GM19240 (cell line): ENCODE measurements at regions not wholly inside any gene's neighbourhood (a gene's known extent, or its start where the extent isn't known, plus 50 kb on each side); places are given as distances from the start of the nearest gene placed in this dataset.

Experiments
- DNase-seq: peaks from one replicate; pipeline ENCODE4 v3.0.0; 2011; ENCODE audit warnings: low spot score; ENCODE audit not compliant: insufficient read length

DNA sequence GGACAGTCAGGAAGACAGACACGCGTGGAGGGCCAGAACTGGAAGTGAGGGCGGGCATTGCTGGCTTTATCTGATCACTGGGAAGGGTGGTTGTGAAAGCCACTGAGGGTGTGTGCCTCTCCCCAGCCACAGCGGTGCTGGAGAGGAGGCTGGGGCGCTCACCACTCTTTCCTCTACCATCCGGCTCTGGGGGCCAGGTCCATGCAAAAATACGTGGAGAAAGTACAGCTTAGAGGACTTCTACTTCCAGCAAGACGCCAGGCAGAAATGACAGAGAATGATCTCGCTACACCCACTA is 148.8 kb upstream of the RPS6KA2 start:
- no peak for DNase-seq

DNA sequence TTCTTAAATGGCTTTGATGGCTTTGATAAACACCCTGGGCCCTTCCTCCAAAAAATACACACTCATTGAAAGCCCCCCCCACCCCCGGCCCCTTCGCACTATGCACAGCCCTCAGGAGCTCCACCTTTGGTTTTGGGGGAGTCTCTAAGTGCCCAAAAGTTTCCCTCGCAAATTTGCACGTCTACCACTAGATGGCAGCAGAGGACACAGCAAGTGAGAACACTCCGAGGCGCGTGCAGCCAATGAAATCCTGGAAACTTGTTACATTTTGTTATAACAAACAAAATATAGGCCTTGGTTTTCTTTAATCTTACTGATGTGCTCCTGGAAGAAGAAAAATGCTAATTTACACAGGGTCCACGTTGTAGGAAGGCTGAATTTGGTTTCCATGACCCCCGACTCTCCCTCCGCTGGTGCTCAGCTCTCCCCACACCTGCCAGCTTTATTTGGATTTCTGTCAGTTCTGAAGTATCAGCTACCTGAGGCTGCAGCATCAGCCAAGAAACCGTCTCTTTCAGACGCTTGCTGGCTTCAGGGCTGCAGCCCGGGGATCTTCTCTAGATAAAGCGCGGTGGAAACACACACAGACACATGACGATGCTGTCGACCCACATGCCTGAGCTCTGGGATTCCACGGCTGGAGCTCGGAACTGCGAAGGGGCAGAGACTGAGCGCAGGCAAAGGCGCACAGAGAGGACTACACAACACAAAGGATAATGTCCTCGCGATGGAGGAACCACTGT is 148.3 kb upstream of the RPS6KA2 start:
- peak; percentile 91 for DNase-seq

DNA sequence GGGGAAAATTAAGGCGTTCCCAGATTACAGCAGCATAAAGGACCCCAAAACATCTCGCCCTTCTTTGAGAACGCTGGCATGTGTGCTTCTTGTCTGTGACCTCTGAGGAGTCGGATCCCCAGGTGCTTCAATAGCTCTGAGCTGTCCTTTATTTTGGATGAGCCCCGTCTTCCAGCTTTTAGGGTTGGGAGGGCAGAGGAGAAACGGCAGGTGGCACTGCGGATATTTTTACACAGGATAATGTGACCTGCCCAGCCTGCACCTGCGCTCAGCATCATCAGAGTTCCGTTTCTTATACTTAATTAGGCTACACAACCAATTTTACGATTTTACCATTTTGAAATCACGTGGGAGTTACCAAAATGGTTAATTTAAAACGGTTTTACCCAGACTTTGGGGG is 147.7 kb upstream of the RPS6KA2 start:
- no peak for DNase-seq

DNA sequence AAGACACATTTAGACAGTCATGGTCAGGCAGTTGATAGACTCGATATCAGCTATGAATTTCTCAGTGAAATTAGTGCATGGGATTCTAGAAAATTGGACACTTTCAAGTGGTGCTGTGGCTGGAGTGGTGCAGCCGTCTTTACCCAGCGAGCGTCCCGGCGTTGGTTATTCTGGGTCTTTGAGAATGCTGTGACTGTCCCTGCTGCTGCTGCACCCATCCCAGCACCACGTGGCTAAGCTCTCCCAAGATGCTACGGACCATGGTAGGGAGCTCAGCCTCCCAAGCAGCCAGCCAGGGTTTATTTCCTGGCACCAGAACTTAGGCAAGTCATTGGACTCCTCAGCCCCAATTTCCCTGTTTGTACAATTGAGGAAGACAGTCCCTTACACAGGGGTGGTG is 147.2 kb upstream of the RPS6KA2 start:
- no peak for DNase-seq

DNA sequence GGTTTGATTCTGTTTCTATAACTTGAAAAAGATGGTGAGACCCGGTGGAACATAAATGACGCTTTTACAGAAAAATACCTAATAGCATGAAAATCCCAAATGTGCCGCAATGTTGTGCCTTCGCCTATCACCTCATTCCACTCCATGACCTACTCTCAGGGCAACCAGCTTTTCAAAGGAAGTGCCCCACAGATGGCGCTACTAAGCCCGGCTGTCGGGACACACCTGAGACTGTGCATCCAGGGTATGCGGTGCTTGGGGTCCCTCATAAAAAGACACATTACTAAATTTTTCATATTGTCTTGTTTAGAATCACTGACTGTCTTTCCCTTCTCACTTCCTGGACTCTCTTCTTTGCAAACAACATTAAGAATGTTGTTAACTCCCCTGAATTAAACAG is 145.5 kb upstream of the RPS6KA2 start:
- DNase-seq = no peak

DNA sequence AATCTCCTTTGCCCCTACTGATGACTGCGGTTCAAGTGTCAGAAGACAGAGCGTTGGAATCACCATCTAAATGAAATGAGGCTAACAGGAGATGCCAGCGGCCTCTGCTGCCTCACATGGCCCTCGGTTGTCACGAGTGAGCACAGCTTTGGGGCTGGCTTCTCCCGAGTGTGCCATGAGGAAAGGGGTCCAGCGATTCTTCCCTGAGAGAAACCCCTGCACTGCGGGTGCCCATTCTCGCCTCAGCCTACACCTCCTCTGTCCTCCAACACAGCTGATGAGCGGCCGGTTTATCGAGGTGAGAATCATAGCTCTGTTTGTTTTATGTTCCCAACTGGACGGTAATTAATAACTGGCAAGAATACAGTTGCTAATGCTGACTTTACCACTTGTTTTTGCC is 144.7 kb upstream of the RPS6KA2 start:
- no peak for DNase-seq

DNA sequence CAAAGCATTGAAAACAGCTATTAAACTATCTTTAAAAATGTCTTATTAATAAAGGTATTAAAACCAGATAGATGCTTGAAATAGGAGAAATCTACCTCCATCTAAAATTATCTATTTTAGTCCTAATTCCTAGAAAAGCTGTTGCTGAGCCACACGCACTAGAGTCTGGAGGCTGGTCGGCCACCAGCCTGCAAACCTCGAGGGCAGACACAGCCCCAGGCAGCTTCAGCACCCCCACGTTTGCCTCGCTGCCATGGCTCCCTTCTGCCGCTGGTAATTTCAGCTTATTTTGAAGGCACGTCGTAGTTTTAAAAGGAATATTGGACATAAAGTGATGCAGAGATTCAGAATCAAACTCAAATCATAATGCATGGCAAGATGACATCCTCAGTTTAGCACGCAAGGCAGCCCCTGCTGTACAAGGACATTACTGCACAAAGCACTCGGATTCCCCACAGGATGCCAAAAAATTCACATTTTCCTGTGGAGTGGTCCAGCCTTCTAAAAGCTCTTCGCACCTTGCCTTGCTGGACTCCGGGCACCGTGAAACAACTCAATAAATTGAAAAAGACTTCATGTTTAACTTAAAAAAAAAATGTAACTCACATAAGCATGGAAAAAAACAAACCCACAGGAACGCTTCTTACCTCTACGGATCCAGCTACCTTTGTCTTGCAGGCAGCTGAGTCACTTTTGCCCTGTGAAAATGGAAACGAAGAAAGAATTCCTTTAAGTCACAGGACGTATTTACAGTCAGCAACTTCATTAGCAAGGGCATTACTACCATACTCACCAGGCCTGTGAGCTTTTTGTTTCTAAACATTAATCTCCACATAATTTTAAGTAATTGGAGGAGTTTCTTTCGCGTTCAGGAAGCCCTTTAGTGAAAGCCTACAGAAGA is 143.4 kb upstream of the RPS6KA2 start:
- no peak for DNase-seq

DNA sequence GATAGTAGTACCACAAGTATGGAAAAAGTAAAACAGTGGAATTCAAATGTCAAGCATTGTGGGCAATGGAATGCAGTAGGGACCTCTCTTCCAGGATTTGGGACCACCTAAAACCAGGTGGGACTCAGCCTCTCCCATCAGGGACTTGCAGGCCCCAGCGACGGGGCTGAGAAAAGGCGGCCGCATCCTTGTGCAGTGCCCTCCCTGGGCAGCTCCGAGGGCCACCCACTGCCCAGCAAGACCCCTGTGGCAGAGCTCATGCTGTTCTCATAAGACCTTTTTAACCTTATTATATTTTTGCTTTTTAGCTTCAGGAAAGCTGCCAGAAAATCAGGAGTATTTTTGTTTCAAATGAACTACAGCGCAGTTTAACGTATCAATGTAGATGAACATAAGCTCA is 142.6 kb upstream of the RPS6KA2 start:
- DNase-seq = no peak

DNA sequence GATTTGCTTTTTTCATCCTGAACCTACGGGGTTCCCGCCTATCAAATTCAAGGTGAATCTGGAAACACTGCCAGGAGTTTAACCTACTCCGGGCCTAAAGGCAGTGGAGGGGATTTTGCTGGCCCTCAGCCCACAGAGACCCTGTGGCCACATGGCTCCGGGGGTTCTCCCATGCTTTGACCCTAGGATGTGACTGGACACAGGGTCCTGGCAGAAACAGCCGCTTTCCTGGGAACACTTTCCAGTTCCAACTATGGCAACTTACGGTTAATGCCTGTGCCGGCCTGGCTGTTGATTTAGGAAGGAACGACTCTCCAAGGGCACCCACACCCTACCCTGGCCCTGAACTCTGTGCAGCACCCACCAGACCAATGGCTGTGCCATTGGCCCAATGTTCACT is 141.7 kb upstream of the RPS6KA2 start:
- no peak for DNase-seq

DNA sequence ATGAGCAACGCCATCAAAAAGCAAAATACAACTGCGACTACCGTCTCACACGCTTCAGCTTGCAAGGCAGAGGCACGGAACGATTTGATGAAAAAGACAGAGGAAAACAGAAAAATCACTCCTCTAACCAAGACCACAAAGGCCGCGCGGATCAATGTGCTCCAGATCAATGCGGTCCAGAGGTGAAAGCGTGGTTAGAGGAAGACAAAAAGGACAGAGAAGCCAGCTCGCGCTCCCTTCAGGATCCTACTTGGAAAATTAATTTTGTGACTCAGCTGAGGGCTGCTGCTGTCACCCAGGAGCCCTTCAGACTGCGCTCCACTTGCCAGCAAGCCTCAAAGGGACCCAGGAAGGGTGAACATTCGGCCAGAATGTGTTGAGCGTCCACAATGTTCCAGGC is 140.2 kb upstream of the RPS6KA2 start:
- no peak for DNase-seq

DNA sequence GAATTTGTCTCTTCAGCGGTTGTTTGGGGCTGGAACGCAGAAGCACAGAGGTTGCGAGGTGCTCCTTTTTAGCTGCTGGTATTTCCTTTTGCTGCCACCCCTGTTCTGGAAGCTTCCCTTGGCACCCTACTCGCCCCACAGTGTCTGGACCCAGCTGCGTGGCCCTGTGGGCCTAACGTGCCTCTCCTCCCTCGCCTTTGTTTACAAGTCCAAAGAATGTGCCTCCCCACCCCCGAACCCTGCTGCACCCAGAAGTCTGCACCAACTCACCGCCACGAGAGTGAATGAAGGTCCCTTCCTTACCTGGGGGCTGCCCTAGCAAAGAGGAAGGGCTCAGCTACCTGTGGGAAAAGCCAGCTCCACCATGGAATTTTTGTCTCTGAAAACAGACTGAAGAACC is 139.7 kb upstream of the RPS6KA2 start:
- DNase-seq = no peak

DNA sequence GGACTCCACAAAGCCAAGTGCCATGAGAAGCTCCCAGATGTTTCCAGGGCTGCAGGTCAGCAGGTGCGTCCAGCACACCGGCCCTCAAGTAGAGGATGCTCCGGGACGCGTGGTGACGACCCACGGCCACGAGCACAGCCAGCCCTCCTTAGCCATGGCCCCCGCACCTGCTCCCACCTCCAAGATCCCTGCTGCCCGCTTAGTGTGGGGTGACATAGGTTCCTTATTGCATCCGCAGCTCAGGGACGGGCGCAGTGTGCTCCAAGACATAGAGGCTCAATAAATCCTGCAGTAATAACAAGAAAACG is 138.1 kb upstream of the RPS6KA2 start:
- no peak for DNase-seq

DNA sequence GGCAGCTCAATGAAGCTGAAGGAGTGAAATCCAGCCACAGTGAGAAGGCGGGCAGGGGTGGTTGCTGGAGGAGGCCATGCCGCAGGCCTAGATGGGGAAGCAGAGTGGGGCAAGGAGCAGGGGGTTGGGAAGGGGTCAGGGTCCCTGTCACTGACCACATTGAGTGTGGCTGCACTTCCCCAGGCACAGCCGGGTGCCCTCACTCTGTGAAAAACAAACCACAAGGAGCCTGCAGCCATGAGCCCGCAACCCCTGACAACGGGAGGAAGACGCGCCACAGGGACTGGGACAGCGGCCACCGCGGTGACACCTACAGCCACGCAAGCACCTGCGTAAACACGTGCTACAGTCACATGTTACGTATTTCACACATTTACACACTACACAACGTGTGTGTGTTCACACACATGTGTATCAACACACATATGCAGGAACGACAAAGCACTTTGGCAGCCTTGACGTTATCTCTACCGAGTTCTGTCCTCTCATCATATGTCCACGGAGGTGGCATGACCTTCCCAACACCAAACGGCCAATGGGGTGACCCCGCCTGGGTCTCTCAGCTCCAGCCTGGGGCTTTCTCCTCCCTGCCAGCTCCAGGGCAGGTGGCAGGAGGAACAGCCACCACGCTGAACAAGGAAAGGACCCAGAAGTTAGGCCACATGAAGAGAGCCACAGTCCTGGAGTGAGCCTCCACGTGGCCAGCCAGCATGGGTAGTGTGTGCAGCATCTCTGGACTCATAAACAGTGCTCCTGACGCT is 137.6 kb upstream of the RPS6KA2 start:
- DNase-seq = no peak

DNA sequence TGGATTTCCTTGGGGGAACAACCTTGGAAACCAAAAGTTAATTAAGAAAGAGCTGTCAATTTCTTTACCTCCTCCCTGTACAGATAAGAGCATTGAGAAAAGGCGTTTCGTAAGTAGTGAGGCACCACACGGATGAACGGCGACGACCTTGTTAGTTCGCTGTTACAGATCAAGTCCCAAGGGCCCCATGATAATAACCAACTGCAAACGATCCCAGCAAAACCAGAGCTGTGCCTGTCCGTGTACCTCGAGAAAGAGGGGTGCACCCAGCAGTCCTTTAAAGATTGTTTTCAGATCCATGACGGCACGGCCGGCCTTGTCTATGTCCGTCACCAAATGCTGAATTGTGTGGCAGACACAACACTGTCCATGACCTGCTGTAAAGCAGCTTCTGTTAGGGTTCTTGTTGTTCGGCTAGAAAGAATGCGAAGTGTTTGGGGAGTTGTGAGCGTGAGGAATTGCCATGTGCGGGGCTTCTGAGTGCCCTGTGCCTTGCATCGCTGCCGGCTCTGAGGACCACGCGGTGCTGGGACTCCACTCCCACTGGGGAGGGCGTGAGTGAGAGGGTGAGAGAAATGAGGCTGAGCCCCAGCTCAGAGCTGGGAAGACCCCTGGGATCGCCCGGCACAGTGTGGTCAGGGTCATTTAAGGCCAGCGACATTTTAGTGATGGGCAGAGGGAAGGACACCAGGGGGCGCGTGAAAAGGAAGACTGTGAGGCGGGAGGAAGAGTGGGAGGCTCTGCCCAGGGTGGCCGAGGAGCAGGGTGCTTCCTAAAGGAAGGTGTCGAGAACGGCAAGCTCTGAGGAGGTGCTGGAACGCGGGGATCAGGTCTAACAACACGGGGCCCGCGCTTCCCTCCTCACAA is 136.8 kb upstream of the RPS6KA2 start:
- no peak for DNase-seq

DNA sequence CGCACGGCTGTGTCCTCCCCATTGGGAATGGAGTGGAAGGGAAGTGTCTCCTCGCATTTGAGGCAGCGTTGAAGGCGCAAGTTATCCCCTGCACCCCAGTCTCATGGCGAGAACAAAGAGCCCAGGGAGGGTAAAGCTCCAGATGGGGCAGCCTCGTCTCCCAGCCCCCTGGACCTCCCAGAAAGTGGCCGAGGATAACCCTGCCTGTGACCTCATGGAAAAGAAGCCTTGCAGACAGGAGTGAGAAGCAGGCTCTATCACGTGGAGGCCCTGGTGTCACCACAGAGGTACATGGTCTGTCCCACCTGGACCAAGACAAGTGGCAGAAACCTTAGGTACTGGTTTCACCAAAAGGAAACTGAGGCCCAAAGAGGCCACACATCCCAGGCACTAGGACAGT is 134.8 kb upstream of the RPS6KA2 start:
- no peak for DNase-seq

DNA sequence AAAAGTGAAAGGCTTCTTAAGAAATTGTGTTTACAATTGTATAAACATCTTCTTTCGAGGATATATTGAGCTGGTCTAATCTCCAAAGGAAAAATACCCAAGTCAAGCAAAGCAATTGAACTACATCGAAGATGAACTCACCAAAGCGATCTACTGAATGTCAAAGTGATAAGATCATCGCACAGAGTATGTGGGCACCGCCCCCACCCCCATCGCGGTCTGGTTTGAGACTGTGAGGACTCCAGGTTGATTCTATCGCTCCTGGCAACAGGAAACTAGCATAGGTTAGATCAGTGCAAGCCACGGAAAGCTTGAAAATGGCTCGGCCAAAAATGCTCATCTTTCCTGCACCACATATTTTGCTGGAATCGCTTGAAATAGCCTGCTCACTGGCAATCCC is 133.2 kb upstream of the RPS6KA2 start:
- DNase-seq = no peak

DNA sequence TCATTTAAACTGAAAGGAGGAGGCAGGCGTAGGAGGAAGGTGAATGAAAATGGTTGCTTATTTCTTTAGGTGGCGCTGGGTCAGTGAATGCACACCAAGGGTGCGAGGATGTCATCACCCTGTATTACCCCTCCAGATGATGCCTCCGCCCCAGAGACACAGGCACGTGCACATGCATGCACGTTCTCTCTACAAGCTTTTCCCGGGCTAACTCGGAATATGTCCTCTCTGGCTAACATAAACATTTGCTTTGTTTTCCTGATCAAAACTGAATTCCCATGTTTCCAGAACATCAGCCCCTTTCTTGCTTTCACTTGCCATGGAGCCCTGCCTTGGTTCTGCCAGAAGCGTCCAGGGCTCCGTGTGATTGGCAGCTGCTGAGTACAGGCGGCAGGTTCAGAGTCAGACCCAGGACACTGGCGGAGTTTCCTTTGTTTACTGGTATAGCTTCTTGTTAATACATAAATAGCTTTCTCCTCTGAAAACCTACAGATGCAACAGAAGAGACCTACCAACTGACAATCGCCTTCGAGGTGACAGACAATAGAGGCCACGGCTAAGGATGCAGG is 131.2 kb upstream of the RPS6KA2 start:
- DNase-seq = no peak

DNA sequence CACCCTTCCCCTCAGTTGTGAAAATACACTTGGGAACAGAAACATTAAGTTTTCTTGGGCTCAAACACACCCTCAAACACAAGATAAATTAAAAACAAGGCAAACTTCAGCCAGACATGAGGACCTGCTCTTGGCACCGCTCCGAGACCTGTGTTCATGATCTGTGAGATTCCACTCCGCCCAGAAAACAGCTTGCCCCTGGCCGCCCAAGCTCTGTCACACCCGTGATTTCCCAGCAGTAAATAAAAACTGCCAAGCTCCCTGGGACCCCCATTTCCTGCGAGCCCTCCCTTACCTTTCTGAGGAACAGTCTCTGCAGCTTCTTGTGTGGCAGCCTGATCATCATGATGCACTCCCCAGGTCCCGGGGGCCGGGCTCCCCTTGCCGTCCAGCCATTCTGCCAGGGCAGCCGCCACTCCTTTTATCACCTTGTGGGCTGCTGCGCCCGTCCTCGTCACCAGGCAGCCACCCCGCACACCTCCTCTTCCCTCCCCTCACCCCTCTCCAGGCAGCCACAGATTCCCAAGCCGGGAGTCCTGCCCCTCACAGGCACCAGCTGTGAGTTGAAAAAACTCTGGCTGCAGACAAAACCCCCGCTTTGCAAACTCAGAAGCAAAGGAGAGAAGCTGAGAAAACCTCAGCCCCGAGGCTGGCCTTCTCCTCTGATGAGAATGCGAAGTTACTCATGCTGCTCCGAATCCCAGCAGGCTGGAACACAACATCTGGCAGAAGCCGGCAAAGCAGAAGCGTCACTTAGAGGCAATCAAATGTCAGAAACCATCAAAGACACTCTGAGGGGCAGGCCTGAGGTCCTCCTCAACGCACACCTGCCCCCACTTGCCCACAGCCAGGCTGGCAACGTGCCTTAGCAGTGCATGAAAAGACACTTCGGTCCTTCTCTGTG is 130.4 kb upstream of the RPS6KA2 start:
- DNase-seq = no peak

DNA sequence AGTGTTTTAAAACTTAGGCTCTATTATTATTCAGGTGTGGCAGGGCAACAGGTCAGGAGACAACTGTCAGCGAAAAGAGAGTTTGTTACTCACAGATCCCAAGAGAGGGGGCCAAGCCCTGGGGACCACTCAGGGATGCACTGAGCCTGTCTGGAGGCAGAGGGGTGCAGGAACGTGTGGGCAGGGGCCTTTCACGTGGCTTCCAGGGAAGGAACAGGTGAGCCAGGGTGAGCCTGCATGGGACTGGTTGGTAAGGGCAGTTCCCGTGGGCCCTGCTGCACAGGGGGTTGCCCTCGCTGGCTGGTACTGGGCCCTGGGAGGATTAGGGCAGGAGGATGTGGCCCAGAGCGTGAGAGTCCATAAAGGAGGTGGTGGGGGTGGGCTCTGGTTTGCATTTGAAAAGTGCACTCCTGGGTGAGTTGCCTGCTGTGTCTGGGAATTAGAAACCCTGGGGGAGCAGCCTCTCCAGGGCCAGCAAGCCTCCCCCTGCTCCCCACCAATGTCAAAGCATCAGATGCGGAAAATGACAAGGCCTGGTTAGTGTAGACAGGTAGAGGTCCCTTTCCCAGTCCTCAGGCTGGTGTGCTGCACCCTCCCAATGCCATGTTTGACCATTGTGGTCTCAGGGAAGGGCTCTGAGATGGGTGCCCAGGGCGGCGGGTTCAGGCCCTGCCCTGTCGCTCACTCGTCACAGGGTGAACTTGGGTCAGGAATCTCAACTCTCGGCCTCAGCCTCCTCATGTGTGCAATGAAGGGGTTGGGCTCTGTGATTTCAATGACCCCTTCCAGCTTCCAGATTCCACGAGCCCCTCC is 127.4 kb upstream of the RPS6KA2 start:
- DNase-seq = no peak
